Neural cell (in vitro differentiated cells): ENCODE measurements at regions not wholly inside any gene's neighbourhood (a gene's known extent, or its start where the extent isn't known, plus 50 kb on each side); places are given as distances from the start of the nearest gene placed in this dataset.

ENCODE experiments used
- H2AFZ ChIP-seq: fragments of 200-600, 300-800 bp; sonication (generic), shearing (Covaris generic); 2 replicates; pipeline ENCODE4 v1.6.0; 2014; ENCODE audit warnings: low read depth, mild to moderate bottlenecking, antibody characterized with exemption, low read length, moderate library complexity
- H3F3A ChIP-seq: fragments of 200-600 bp; shearing (Covaris generic); 2 replicates; pipeline ENCODE4 v1.6.1; 2016; ENCODE audit warnings: mild to moderate bottlenecking, moderate library complexity, mixed read lengths, antibody characterized with exemption, low read length; ENCODE audit not compliant: insufficient read depth, poor library complexity, severe bottlenecking
- H3K27ac ChIP-seq: fragments of 200-600, 300-800 bp; sonication (generic), shearing (Covaris generic); 2 replicates; pipeline ENCODE4 v1.5.1; 2014; ENCODE audit warnings: mild to moderate bottlenecking, low read length, moderate library complexity
- H3K27me3 ChIP-seq: fragments of 300-800, 200-600 bp; sonication (generic), shearing (Covaris generic); 2 replicates; pipeline ENCODE4 v1.6.0; 2014; ENCODE audit warnings: mild to moderate bottlenecking, low read depth, low read length, moderate library complexity; ENCODE audit not compliant: insufficient read depth
- H3K36me3 ChIP-seq: fragments of 300-800, 200-600 bp; sonication (generic), shearing (Covaris generic); 2 replicates; pipeline ENCODE4 v1.5.1; 2014; ENCODE audit warnings: mild to moderate bottlenecking, antibody characterized with exemption, low read length, moderate library complexity; ENCODE audit not compliant: insufficient read depth
- H3K4me2 ChIP-seq: fragments of 300-800, 200-600 bp; sonication (generic), shearing (Covaris generic); 2 replicates; pipeline ENCODE4 v1.6.0; 2014; ENCODE audit warnings: mild to moderate bottlenecking, low read length
- H3K4me3 ChIP-seq: fragments of 300-800, 200-600 bp; sonication (generic), shearing (Covaris generic); 2 replicates; pipeline ENCODE4 v1.5.1; 2014; ENCODE audit warnings: mild to moderate bottlenecking, low read length, moderate library complexity
- H3K79me2 ChIP-seq: fragments of 200-600 bp; shearing (Covaris generic); replicated peaks from 2 replicates; pipeline ENCODE4 v1.6.0; 2014; ENCODE audit warnings: mild to moderate bottlenecking, low read length, moderate library complexity; ENCODE audit not compliant: insufficient read depth
- H3K9ac ChIP-seq: fragments of 300-800, 200-600 bp; sonication (generic), shearing (Covaris generic); 2 replicates; pipeline ENCODE4 v1.6.1; 2016; ENCODE audit warnings: mild to moderate bottlenecking, low read length, mixed read lengths
- H3K9me2 ChIP-seq: fragments of 200-600 bp; shearing (Covaris generic); 2 replicates; pipeline ENCODE4 v1.6.1; 2016; ENCODE audit warnings: mild to moderate bottlenecking, low read length, mixed read lengths; ENCODE audit not compliant: insufficient read depth
- H3K9me3 ChIP-seq: fragments of 200-600, 300-800 bp; sonication (generic), shearing (Covaris generic); 2 replicates; pipeline ENCODE4 v1.6.1; 2016; ENCODE audit warnings: mild to moderate bottlenecking, mixed run types, low read length, moderate library complexity, mixed read lengths
- H4K20me1 ChIP-seq: fragments of 200-600 bp; shearing (Covaris generic); 2 replicates; pipeline ENCODE4 v1.6.1; 2016; ENCODE audit warnings: mild to moderate bottlenecking, mixed run types; ENCODE audit not compliant: insufficient read depth
- EP300 ChIP-seq: fragments of 450-650 bp; conservative IDR thresholded peaks from 2 replicates; pipeline ENCODE4 v1.6.1; 2014; ENCODE audit warnings: antibody characterized with exemption, mild to moderate bottlenecking, moderate library complexity; ENCODE audit not compliant: poor library complexity, severe bottlenecking
- EZH2 ChIP-seq: fragments of 200-600, 300-800 bp; shearing (Covaris generic), sonication (generic); IDR thresholded peaks from 2 replicates; pipeline ENCODE4 v1.6.1; 2014; ENCODE audit warnings: antibody characterized with exemption, low read length, borderline replicate concordance, mild to moderate bottlenecking; ENCODE audit not compliant: insufficient read depth, poor library complexity, severe bottlenecking
- MXI1 ChIP-seq: fragments of 450-650 bp; conservative IDR thresholded peaks from 2 replicates; pipeline ENCODE4 v1.6.1; 2014; ENCODE audit warnings: antibody characterized with exemption, mild to moderate bottlenecking; ENCODE audit not compliant: poor library complexity, severe bottlenecking
- POLR2AphosphoS5 ChIP-seq: IDR thresholded peaks from 2 replicates; pipeline ENCODE4 v1.6.1; 2012
- RAD21 ChIP-seq: fragments of 450-650 bp; conservative IDR thresholded peaks from 2 replicates; pipeline ENCODE4 v1.6.1; 2014; ENCODE audit warnings: antibody characterized with exemption, mild to moderate bottlenecking, moderate library complexity
- SMC3 ChIP-seq: fragments of 450-650 bp; conservative IDR thresholded peaks from 2 replicates; pipeline ENCODE4 v1.6.1; 2014; ENCODE audit warnings: antibody characterized with exemption, mild to moderate bottlenecking, moderate library complexity; ENCODE audit not compliant: poor library complexity
- TAF1 ChIP-seq: IDR thresholded peaks from 2 replicates; pipeline ENCODE4 v1.6.1; 2012; ENCODE audit warnings: low read depth
- TF ChIP-seq, protein P1 (sequence below): IDR thresholded peaks from 2 replicates; pipeline ENCODE4 v1.6.1; 2012; ENCODE audit warnings: borderline replicate concordance
- TF ChIP-seq, protein P2 (sequence below): fragments of 450-650 bp; IDR thresholded peaks from 2 replicates; pipeline ENCODE4 v1.5.1; 2014; ENCODE audit warnings: antibody characterized with exemption, mild to moderate bottlenecking, moderate library complexity; ENCODE audit not compliant: poor library complexity, severe bottlenecking

DNA sequence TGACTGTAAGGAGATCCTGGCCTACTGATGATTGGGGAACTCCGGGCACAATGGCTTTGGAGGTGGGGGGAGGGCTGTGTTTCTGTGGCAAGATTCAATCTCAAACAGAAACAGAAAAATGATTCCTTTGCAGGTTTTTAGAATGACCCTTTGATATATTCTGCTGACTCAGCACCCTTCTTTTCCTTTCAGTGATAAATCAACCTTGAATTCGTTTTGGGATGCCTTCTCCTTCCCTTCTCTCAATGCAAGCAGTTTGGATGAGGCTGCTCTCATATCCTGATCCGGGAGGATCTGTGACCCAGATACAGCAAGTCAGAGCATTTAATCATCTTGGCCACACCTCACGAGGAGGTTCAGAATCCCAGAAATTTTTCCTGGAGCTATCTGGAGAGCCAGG, 156.1 kb upstream of the PRICKLE2 start:
- H3K36me3 ChIP-seq = no peaks in the 10 kb centered on the region
- TF ChIP-seq EZH2 = no peak
- TF ChIP-seq, protein P1, sequence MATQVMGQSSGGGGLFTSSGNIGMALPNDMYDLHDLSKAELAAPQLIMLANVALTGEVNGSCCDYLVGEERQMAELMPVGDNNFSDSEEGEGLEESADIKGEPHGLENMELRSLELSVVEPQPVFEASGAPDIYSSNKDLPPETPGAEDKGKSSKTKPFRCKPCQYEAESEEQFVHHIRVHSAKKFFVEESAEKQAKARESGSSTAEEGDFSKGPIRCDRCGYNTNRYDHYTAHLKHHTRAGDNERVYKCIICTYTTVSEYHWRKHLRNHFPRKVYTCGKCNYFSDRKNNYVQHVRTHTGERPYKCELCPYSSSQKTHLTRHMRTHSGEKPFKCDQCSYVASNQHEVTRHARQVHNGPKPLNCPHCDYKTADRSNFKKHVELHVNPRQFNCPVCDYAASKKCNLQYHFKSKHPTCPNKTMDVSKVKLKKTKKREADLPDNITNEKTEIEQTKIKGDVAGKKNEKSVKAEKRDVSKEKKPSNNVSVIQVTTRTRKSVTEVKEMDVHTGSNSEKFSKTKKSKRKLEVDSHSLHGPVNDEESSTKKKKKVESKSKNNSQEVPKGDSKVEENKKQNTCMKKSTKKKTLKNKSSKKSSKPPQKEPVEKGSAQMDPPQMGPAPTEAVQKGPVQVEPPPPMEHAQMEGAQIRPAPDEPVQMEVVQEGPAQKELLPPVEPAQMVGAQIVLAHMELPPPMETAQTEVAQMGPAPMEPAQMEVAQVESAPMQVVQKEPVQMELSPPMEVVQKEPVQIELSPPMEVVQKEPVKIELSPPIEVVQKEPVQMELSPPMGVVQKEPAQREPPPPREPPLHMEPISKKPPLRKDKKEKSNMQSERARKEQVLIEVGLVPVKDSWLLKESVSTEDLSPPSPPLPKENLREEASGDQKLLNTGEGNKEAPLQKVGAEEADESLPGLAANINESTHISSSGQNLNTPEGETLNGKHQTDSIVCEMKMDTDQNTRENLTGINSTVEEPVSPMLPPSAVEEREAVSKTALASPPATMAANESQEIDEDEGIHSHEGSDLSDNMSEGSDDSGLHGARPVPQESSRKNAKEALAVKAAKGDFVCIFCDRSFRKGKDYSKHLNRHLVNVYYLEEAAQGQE = no peak
- TF ChIP-seq SMC3 = no peak
- no peak for TF ChIP-seq RAD21
- TF ChIP-seq TAF1 = no peak
- TF ChIP-seq, protein P2, sequence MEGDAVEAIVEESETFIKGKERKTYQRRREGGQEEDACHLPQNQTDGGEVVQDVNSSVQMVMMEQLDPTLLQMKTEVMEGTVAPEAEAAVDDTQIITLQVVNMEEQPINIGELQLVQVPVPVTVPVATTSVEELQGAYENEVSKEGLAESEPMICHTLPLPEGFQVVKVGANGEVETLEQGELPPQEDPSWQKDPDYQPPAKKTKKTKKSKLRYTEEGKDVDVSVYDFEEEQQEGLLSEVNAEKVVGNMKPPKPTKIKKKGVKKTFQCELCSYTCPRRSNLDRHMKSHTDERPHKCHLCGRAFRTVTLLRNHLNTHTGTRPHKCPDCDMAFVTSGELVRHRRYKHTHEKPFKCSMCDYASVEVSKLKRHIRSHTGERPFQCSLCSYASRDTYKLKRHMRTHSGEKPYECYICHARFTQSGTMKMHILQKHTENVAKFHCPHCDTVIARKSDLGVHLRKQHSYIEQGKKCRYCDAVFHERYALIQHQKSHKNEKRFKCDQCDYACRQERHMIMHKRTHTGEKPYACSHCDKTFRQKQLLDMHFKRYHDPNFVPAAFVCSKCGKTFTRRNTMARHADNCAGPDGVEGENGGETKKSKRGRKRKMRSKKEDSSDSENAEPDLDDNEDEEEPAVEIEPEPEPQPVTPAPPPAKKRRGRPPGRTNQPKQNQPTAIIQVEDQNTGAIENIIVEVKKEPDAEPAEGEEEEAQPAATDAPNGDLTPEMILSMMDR = no peak
- TF ChIP-seq EP300 = no peak
- no peak for TF ChIP-seq MXI1
- TF ChIP-seq POLR2AphosphoS5 = no peak
- H3F3A ChIP-seq = no peaks in the 10 kb centered on the region
- no peaks in the 10 kb centered on the region for H3K9me3 ChIP-seq
- H3K27me3 ChIP-seq = no peaks in the 10 kb centered on the region
- no peak overlapping the region for H3K4me2 ChIP-seq
- no peaks in the 10 kb centered on the region for H4K20me1 ChIP-seq
- H3K9ac ChIP-seq = no peak overlapping the region
- no peak overlapping the region for H3K4me3 ChIP-seq
- H2AFZ ChIP-seq = no peak overlapping the region
- no peaks in the 10 kb centered on the region for H3K79me2 ChIP-seq
- no peaks in the 10 kb centered on the region for H3K9me2 ChIP-seq
- H3K27ac ChIP-seq = no peak overlapping the region

DNA sequence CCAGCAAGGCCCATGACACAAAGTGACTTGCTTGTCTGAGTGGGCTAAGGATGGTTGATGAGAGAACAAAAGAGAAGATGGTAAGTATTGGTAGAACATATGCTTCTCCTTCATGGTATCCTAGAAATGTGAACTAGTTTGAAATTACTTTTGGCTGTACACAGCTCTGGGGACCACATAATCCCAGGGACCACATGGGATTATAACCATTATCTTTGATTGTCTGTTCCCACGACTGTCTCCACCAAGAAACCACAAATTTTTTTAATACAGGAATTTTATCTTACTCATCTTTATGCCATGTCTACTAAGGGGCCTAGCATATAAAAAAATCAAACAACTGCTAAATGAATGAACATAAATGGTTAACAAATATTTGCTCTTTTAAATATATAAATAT, 155.3 kb upstream of the PRICKLE2 start:
- no peak overlapping the region for H3K4me2 ChIP-seq
- H3F3A ChIP-seq = no peaks in the 10 kb centered on the region
- no peaks in the 10 kb centered on the region for H3K9me2 ChIP-seq
- no peak overlapping the region for H3K9ac ChIP-seq
- no peak overlapping the region for H3K27ac ChIP-seq
- H3K4me3 ChIP-seq = no peak overlapping the region
- H4K20me1 ChIP-seq = no peaks in the 10 kb centered on the region
- H3K9me3 ChIP-seq = no peaks in the 10 kb centered on the region
- H3K36me3 ChIP-seq = no peaks in the 10 kb centered on the region
- TF ChIP-seq EP300 (no peak), EZH2 (no peak), POLR2AphosphoS5 (no peak), RAD21 (no peak), MXI1 (no peak), SMC3 (no peak), TAF1 (no peak)
- TF ChIP-seq, protein P2 = no peak
- TF ChIP-seq, protein P1 = no peak
- no peak overlapping the region for H2AFZ ChIP-seq
- H3K79me2 ChIP-seq = no peaks in the 10 kb centered on the region
- H3K27me3 ChIP-seq = no peaks in the 10 kb centered on the region
